NCI-H1048 (cell line): ENCODE measurements at regions not wholly inside any gene's neighbourhood (a gene's known extent, or its start where the extent isn't known, plus 50 kb on each side); places are given as distances from the start of the nearest gene placed in this dataset.

ENCODE experiments used
- DNase-seq: peaks from one replicate; lab custom pipeline; 2025; lab: John Stamatoyannopoulos, UW

GRCh38 chr7:155868955-155869783 lies 56.9 kb upstream of the SHH start:
- DNase-seq, result no peak

DNA sequence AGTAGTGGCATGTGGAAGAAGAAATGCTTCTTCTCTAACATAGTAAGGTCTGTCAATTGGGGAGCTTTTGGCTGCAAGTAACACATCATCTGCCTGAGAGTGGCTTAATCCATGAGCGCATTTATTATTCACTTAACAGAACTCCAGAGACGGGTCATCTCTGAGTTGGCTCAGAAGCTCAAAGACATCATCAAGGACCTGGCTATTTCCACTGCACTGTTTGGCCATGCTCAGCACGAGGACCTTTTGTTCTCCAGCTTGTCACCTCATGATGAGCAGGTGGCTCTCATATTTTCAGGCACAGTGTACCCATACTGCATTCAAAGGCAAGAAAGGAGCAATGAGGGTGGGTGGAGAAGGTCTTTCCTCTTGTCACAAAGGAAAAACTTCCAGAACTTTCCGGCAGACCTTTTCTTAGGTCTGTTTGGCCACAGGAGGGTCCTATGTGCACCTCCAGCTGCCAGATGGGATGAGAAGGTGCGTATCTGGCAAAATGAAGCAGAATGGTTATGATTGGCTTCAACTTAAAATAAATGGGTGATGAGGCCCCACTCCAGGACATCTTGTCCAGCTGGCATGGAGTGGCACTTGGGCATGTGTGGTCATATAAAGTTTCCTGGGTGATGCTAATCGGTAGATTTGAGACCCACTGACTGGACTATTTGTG lies 55.6 kb upstream of the SHH start:
- no peak for DNase-seq

DNA sequence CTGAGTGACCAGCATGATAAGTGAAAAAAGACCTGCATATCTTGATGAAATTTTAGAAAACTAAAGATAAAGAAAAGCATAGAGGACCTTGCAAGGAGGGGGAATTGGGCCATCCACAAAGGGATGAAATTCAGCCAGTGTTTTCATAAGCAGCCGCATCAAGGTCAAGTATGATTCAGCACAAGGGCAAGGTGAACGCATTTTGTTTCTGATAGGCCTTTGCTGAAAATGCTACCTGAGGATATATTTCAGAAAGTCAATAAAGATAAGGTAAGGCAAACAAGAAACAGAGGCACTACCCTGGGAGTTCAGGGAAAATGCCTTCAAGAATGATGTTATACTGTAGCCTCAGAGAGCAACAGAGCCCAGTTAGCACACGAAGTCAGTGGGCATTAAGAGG lies 55.0 kb upstream of the SHH start:
- DNase-seq, result no peak

DNA sequence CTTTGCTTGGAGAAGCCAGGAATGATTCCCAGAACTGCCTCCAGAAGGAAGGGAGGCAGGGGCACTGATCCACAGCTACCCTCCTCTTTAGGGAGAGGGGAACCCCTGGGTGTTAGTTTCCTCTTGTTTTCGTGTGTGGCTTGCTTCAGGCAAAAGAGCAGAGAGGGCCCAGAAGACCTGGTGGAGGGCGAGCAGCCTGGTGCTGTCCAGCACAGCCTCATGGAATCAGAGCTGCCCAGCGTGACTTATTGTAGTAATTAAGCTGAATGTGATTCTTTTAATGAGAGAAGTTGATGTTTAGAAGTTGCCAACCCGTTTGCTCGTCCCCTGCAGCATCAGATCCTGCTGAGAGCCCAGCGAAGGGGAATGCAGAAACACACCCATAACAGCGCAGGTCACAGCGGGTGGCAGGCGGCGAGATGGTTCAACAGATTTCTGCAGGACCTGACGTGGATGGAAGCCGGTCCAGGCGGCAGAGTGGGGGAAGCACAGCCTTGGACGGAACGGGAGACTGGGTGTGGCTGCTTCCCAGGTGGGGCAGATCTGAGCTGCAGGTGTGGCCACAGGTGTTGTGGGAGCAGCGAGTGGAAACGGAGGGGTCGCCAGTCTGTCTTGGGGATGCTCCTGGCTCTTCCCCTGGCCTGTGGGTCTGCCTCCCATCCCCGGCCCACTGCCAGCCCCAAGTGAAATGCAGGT lies 53.7 kb upstream of the SHH start:
- no peak for DNase-seq

GRCh38 chr7:155864991-155865690 lies 52.9 kb upstream of the SHH start:
- DNase-seq, result no peak

- no peak for DNase-seq
Measured at GRCh38 chr7:155864271-155864985, 52.2 kb upstream of the SHH start.

GRCh38 chr7:155863721-155864151 lies 51.5 kb upstream of the SHH start:
- no peak for DNase-seq

DNA sequence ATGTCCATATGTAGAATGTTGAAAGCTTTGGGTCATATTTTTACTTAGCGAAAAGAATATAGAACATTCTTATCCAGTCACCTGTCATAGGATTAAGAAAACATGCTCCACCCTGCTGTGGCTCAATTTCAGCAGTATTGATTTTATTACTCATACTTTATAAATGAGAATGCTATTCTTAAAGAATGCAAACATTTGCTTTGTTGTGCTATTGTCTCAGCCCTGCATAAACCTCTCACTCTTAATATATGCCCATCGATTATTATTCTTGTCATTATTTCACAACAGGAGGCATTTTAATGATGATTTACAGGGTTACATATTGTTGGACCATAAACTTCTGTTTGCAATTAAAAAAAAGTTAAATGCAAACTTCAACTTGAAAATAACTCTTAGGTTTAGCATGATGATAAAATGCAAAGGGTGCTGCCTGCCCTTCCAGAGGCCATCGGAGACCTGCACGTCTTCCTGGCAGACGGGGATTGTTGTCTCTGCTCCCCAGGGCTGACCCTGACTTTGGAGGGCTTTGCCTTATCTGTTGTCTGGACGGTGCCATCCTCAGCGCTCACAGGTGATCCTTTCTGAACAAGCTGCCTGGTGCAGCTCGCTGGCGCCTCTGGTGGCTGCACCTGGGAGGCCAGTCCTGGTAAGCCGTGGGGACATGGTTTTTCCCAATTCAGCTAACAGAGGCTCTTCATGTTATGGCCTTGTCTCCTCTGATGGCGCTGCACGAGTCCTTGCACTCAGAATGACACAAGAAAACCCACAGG lies 50.0 kb upstream of the SHH start:
- DNase-seq, result no peak
